HepG2 (cell line): ENCODE measurements at regions not wholly inside any gene's neighbourhood (a gene's known extent, or its start where the extent isn't known, plus 50 kb on each side); places are given as distances from the start of the nearest gene placed in this dataset.

Source experiments
- ATAC-seq: fragments of 200-7000 bp; cut with Tn5 transposase; 3 replicates; pipeline ENCODE4 v1.9.1; 2020; ENCODE audit warnings: mild to moderate bottlenecking, moderate library complexity
- BruUV-seq: library from RNA; stranded (reverse); fragments of 400-500 nt; replicated peaks from 2 replicates; lab custom pipeline; 2021; lab: Mats Ljungman, UMichigan
- CTCF ChIA-PET: fragments of 300-600 bp; formaldehyde crosslinking; extraction: SDS; loops from one replicate; lab custom pipeline; 2021; ENCODE audit warnings: low total read pairs, inconsistent platforms, low intra/inter-chr PET ratio; lab: Yijun Ruan, JAX
- POLR2A ChIA-PET: fragments of 350-600 bp; sonication (Branson Sonifier 250); formaldehyde crosslinking; loops from one replicate; lab custom pipeline; 2020; ENCODE audit warnings: antibody characterized with exemption, inconsistent platforms; lab: Yijun Ruan, JAX
- DNase-seq: peaks from one replicate; pipeline ENCODE4 v3.0.0-alpha.2; 2015; ENCODE audit warnings: low spot score
- FAIRE-seq: peaks from 3 replicates; lab custom pipeline; 2011; peaks lifted over from hg19 to GRCh38; lab: Jason Lieb, UNC
- H2AFZ ChIP-seq: one replicate; pipeline ENCODE4 v1.6.1; 2011; ENCODE audit warnings: low read length, inconsistent platforms
- H3K27ac ChIP-seq: fragments of 300-600 bp; 3 replicates; pipeline ENCODE4 v1.8.0; 2011; ENCODE audit warnings: mixed run types, mild to moderate bottlenecking, mixed read lengths, low read length, inconsistent platforms; ENCODE audit not compliant: insufficient read depth; ENCODE audit errors: extremely low read length
- H3K27me3 ChIP-seq, 2 experiments: fragments of 200-600 bp in 1 of 2; 2 replicates in 1 of 2; 3 replicates in 1 of 2; pipeline versions ENCODE4 v1.6.0 to v1.8.0; 2011; ENCODE audit warnings: low read length in 2 of 2, mild to moderate bottlenecking in 2 of 2, moderate library complexity in 2 of 2, inconsistent platforms in 1 of 2; ENCODE audit not compliant: insufficient read depth in 2 of 2, control insufficient read depth in 1 of 2
- H3K36me3 ChIP-seq, 2 experiments: fragments of 200-600 bp in 1 of 2; replicated peaks in 1 of 2; 2 replicates in 1 of 2; 3 replicates in 1 of 2; pipeline versions ENCODE4 v1.5.1 to v1.8.0; 2011; ENCODE audit warnings: low read length in 2 of 2, inconsistent platforms in 1 of 2; ENCODE audit not compliant: insufficient read depth in 2 of 2, control insufficient read depth in 1 of 2
- H3K4me1 ChIP-seq: 2 replicates; pipeline ENCODE4 v1.5.1; 2012; ENCODE audit warnings: low read length, inconsistent platforms; ENCODE audit not compliant: insufficient read depth
- H3K4me2 ChIP-seq: 2 replicates; pipeline ENCODE4 v1.6.0; 2011; ENCODE audit warnings: low read depth, low read length, inconsistent platforms
- H3K4me3 ChIP-seq, 3 experiments: fragments of 200-600 bp in 1 of 3; sonication (generic), shearing (Covaris generic) in 1 of 3; replicated peaks in 1 of 3; 2 replicates each; pipeline ENCODE4 v1.5.1; 2011 to 2016; ENCODE audit warnings: low read length in 3 of 3, inconsistent platforms in 2 of 3, low read depth in 2 of 3, mild to moderate bottlenecking in 2 of 3, control low read depth in 1 of 3, mixed read lengths in 1 of 3; ENCODE audit not compliant: insufficient read depth in 1 of 3
- H3K79me2 ChIP-seq: one replicate; pipeline ENCODE4 v1.6.1; 2011; ENCODE audit warnings: low read length, inconsistent platforms; ENCODE audit not compliant: insufficient read depth
- H3K9ac ChIP-seq: 2 replicates; pipeline ENCODE4 v1.6.0; 2011; ENCODE audit warnings: mild to moderate bottlenecking, low read depth, low read length, inconsistent platforms; ENCODE audit not compliant: insufficient read depth
- H3K9me3 ChIP-seq: 2 replicates; pipeline ENCODE4 v1.5.1; 2012; ENCODE audit warnings: mild to moderate bottlenecking, low read length
- H4K20me1 ChIP-seq: 2 replicates; pipeline ENCODE4 v1.6.0; 2011; ENCODE audit warnings: inconsistent platforms, mild to moderate bottlenecking, low read length, moderate library complexity; ENCODE audit not compliant: insufficient read depth
- HMGA1 ChIP-seq: sonication (generic); formaldehyde crosslinking; conservative IDR thresholded peaks from 2 replicates; pipeline ENCODE4 v1.4.0; 2020; ENCODE audit warnings: missing genetic modification reagents
- KAT8 ChIP-seq: IDR thresholded peaks from 2 replicates; pipeline ENCODE4 v1.6.1; 2016; ENCODE audit warnings: missing genetic modification reagents, missing compliant biosample characterization
- KMT2A ChIP-seq: sonication (generic); formaldehyde crosslinking; IDR thresholded peaks from 2 replicates; pipeline ENCODE4 v1.4.0; 2020; ENCODE audit warnings: missing genetic modification reagents
- PRDM15 ChIP-seq: sonication (generic); formaldehyde crosslinking; IDR thresholded peaks from 2 replicates; pipeline ENCODE4 v1.4.0; 2020; ENCODE audit warnings: missing genetic modification reagents
- TARDBP ChIP-seq: sonication (generic); formaldehyde crosslinking; IDR thresholded peaks from 2 replicates; pipeline ENCODE4 v1.8.0; 2022; ENCODE audit warnings: mild to moderate bottlenecking, missing genetic modification reagents
- ZBTB4 ChIP-seq: sonication (generic); formaldehyde crosslinking; IDR thresholded peaks from 2 replicates; pipeline ENCODE4 v1.4.0; 2020; ENCODE audit warnings: missing genetic modification reagents, mild to moderate bottlenecking, borderline replicate concordance
- ZNF317 ChIP-seq: sonication (generic); formaldehyde crosslinking; IDR thresholded peaks from 2 replicates; pipeline ENCODE4 v1.5.0; 2020; ENCODE audit warnings: mild to moderate bottlenecking, missing genetic modification reagents
- ZNF550 ChIP-seq: sonication (generic); formaldehyde crosslinking; IDR thresholded peaks from 2 replicates; pipeline ENCODE4 v1.4.0; 2020; ENCODE audit warnings: mild to moderate bottlenecking, missing genetic modification reagents, borderline replicate concordance
- WGBS: methylation state at CpG from one replicate; pipeline ENCODE4 v1.1.6; 2017; ENCODE audit warnings: low lambda C conversion rate; 5-methylcytosine and 5-hydroxymethylcytosine counted together
- in situ Hi-C: cut with HindIII; loops from 2 replicates; pipeline ENCODE4 v1.10.0; 2017; ENCODE audit warnings: low pct_unique_long_range_greater_than_20kb; ENCODE audit not compliant: extremely low pct_ligation_motif_present
- intact Hi-C: fragments of 100-400 bp; cut with micrococcal nuclease; formaldehyde crosslinking; loops from one replicate; pipeline ENCODE4 v1.10.0; 2022; ENCODE audit not compliant: unreplicated experiment
- TF ChIP-seq, protein P1 (sequence below): sonication (generic); formaldehyde crosslinking; conservative IDR thresholded peaks from 2 replicates; pipeline ENCODE4 v1.4.0; 2020; ENCODE audit warnings: missing genetic modification reagents
- TF ChIP-seq, protein P2 (sequence below): sonication (generic); formaldehyde crosslinking; IDR thresholded peaks from 2 replicates; pipeline ENCODE4 v1.4.0; 2020; ENCODE audit warnings: mild to moderate bottlenecking, low read depth, missing genetic modification reagents
- TF ChIP-seq, protein P3 (sequence below): sonication (generic); formaldehyde crosslinking; IDR thresholded peaks from 2 replicates; pipeline ENCODE4 v1.4.0; 2020; ENCODE audit warnings: mild to moderate bottlenecking, missing genetic modification reagents

- H3K4me2 ChIP-seq: no peak overlapping the region
- H3K36me3 ChIP-seq: no peaks in the 10 kb centered on the region
- intact Hi-C loops (no loop called here), in situ Hi-C loops (no loop called here)
- 0% methylated on average over 1 of the region's 1 CpG for WGBS
- ChIA-PET POLR2A (no interaction called here), CTCF (no interaction called here)
- no peak for TF ChIP-seq HMGA1 (CRISPR knock-in tag)
- TF ChIP-seq KMT2A: no peak
- TF ChIP-seq, protein P1, sequence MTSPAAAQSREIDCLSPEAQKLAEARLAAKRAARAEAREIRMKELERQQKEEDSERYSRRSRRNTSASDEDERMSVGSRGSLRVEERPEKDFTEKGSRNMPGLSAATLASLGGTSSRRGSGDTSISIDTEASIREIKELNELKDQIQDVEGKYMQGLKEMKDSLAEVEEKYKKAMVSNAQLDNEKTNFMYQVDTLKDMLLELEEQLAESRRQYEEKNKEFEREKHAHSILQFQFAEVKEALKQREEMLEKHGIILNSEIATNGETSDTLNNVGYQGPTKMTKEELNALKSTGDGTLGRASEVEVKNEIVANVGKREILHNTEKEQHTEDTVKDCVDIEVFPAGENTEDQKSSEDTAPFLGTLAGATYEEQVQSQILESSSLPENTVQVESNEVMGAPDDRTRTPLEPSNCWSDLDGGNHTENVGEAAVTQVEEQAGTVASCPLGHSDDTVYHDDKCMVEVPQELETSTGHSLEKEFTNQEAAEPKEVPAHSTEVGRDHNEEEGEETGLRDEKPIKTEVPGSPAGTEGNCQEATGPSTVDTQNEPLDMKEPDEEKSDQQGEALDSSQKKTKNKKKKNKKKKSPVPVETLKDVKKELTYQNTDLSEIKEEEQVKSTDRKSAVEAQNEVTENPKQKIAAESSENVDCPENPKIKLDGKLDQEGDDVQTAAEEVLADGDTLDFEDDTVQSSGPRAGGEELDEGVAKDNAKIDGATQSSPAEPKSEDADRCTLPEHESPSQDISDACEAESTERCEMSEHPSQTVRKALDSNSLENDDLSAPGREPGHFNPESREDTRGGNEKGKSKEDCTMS (CRISPR knock-in tag): no peak
- no peak for TF ChIP-seq ZBTB4 (CRISPR knock-in tag)
- TF ChIP-seq PRDM15: no peak
- TF ChIP-seq, protein P2, sequence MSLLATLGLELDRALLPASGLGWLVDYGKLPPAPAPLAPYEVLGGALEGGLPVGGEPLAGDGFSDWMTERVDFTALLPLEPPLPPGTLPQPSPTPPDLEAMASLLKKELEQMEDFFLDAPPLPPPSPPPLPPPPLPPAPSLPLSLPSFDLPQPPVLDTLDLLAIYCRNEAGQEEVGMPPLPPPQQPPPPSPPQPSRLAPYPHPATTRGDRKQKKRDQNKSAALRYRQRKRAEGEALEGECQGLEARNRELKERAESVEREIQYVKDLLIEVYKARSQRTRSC (CRISPR knock-in tag): no peak
- no peak for TF ChIP-seq ZNF317 (CRISPR knock-in tag)
- no peak for TF ChIP-seq ZNF550 (CRISPR knock-in tag)
- no peak for TF ChIP-seq KAT8 (CRISPR knock-in tag)
- no peak for TF ChIP-seq TARDBP (CRISPR knock-in tag)
- TF ChIP-seq, protein P3, sequence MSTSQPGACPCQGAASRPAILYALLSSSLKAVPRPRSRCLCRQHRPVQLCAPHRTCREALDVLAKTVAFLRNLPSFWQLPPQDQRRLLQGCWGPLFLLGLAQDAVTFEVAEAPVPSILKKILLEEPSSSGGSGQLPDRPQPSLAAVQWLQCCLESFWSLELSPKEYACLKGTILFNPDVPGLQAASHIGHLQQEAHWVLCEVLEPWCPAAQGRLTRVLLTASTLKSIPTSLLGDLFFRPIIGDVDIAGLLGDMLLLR: no peak
- H3K27ac ChIP-seq: no peak overlapping the region
- no peak for ATAC-seq
- BruUV-seq: no TSS peak
- H3K79me2 ChIP-seq: no peaks in the 10 kb centered on the region
- no peak overlapping the region for H2AFZ ChIP-seq
- H3K4me3 ChIP-seq: no peak overlapping the region
- no peaks in the 10 kb centered on the region for H3K27me3 ChIP-seq
- no peaks in the 10 kb centered on the region for H3K9me3 ChIP-seq
- no peaks in the 10 kb centered on the region for H3K4me1 ChIP-seq
- DNase-seq: no peak
- no peak overlapping the region for H3K9ac ChIP-seq
- no peak for FAIRE-seq
- no peaks in the 10 kb centered on the region for H4K20me1 ChIP-seq
Observed at GRCh38 chr6:126633373-126633772, 293.5 kb downstream of the CENPW start.
